ENCODE measurements at regions not wholly inside any gene's neighbourhood (a gene's known extent, or its start where the extent isn't known, plus 50 kb on each side); places are given as distances from the start of the nearest gene placed in this dataset.

DNA sequence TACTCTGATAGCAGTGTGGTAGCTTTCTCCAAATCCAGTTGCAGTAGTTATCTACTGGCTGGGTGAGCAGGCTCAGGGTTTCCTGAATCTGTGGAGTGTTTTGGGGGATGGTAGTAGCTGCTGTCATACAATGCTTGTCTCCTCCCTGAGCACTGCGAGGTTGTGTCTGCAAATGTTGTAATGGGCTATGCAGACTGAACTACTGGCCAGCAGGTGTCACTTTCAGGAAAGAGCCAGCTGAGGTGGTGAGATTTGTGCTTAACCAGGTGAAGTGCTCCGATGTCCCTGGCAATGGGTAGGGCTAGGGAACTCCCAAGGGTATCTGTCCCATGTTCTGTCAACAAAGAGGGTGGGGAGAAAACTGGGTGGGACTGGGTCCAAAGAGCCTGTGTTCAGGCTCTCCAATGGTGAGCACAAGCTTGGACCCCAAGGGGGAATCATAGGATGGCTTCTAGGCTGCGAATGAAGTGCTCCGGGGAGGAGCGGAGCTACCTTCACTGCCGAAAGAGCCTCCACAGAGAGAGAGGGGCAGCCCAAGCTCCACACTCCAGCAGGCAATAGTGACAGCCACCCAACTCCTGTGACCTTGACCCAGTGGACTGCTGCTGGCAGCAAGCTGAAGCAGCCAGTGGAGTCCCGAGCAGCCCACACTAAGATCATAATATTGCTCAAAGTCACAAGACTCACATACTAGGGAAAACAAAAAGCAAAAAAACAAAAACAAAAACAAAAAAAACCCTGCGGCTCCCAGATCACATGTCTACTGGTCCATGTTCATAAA lies 1324.0 kb upstream of the USP15 start:
- ChIA-PET CTCF (no interaction called here), POLR2A (no interaction called here)

DNA sequence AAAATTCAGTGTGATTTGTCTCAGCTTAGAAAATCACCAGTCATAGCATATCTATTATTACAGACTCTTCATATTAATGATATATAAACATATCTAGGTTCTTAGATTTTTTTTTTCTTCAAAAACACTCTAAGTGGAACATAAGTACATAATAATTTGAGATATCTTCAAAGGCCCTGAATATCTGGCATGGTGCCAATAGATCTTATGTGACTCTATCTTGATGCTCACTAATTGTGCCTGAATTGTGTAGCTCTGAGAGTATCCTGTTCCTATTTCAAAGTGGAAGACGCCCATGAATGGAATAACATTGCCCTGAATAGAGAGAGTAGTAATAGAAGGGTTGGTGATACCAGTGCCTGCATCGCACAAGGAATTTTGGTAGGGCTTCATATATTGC lies 1312.7 kb upstream of the USP15 start:
- ChIA-PET CTCF (no interaction called here), POLR2A (no interaction called here)

DNA sequence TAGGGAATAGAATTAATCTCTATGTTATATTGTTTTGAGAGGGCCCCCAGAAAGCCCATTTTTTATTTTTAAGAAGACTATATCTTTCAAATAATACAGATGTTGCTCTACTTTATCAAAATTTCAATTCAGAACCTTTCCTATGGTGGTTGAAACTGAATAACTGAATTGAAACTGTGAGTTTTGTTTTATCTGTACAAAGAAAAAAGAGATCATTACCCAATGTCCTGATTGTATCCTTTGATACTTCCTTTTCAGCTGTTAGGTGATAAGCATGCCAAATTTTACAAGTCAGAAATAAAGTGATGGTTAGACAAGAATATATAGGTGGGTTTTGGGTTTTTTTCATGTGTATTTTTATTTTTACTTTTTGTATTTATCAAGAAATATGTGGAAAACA lies 1293.1 kb upstream of the USP15 start:
- CTCF ChIA-PET: no interaction called here

GRCh38 chr12:60977966-60978365 lies 1282.2 kb upstream of the USP15 start:
- POLR2A ChIA-PET: no interaction called here
- CTCF ChIA-PET: interaction anchor here (0.6 kb wide), 1 partner anchor 10 kb away, joined by 5 read pairs; no protein-coding TSS in a partner anchor

More for the DNA sequence above, 1293.1 kb upstream of the USP15 start:
- POLR2A ChIA-PET: no interaction called here

GRCh38 chr12:60980558-60980957 lies 1279.6 kb upstream of the USP15 start:
- CTCF ChIA-PET: no interaction called here
- POLR2A ChIA-PET: no interaction called here

GRCh38 chr12:60981473-60981872 lies 1278.7 kb upstream of the USP15 start:
- ChIA-PET CTCF (no interaction called here), POLR2A (no interaction called here)

GRCh38 chr12:60992087-60992486 lies 1268.1 kb upstream of the USP15 start:
- CTCF ChIA-PET: no interaction called here
- POLR2A ChIA-PET: no interaction called here

GRCh38 chr12:60995256-60995825 lies 1264.9 kb upstream of the USP15 start:
- CTCF ChIA-PET: no interaction called here
- POLR2A ChIA-PET: no interaction called here

GRCh38 chr12:60997869-60998378 lies 1262.3 kb upstream of the USP15 start:
- POLR2A ChIA-PET: no interaction called here
- CTCF ChIA-PET: no interaction called here

- ChIA-PET POLR2A (no interaction called here), CTCF (no interaction called here)
Measured at GRCh38 chr12:61009192-61009591, 1251.0 kb upstream of the USP15 start.

GRCh38 chr12:61011767-61012423 lies 1248.3 kb upstream of the USP15 start:
- CTCF ChIA-PET: no interaction called here
- POLR2A ChIA-PET: no interaction called here

GRCh38 chr12:61018571-61018970 lies 1241.6 kb upstream of the USP15 start:
- POLR2A ChIA-PET: no interaction called here

GRCh38 chr12:61023231-61023630 lies 1237.0 kb upstream of the USP15 start:
- CTCF ChIA-PET: no interaction called here
- POLR2A ChIA-PET: no interaction called here

More at GRCh38 chr12:61018571-61018970, 1241.6 kb upstream of the USP15 start:
- CTCF ChIA-PET: no interaction called here

DNA sequence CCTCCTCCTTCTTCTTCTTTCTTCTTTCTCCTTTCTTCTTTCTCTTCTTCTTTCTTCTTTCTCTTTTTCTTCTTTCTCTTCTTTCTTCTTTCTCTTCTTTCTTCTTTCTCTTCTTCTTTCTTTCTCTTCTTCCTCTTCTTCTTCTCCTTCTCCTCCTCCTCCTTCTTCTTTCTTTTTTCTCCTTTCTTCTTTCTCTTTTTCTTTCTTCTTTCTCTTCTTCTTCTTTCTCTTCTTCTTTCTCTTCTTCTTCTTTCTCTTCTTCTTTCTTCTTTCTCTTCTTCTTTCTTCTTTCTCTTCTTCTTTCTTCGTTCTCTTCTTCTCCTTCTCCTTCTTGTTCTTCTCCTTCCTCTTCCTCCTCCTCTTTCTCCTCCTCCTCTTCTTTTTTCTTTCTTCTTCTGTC lies 1230.7 kb upstream of the USP15 start:
- POLR2A ChIA-PET: no interaction called here
- CTCF ChIA-PET: no interaction called here

GRCh38 chr12:61037792-61038191 lies 1222.4 kb upstream of the USP15 start:
- ChIA-PET CTCF (no interaction called here), POLR2A (no interaction called here)

DNA sequence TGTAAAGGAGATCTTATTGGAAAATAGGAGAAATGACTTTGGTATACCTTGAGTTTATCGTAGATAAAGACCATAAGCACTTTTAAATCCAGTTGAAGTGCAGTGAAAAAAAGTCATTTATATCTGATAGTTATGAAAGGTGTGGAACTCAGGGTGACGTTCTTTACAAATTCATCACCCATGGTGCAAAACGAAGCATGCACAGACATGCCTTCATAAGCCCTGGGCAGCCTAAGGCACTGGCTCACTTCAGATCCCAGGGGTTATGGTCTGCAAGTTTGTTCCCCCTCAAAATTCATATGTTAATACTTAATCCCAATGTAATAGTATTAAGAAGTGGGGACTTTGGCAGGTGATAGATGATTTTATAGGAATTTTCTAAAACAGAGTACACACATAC lies 1216.4 kb upstream of the USP15 start:
- ChIA-PET POLR2A (no interaction called here), CTCF (no interaction called here)

GRCh38 chr12:61044766-61045165 lies 1215.4 kb upstream of the USP15 start:
- POLR2A ChIA-PET: no interaction called here
- CTCF ChIA-PET: no interaction called here

GRCh38 chr12:61070640-61071414 lies 1189.4 kb upstream of the USP15 start:
- ChIA-PET POLR2A (no interaction called here), CTCF (no interaction called here)

GRCh38 chr12:61072717-61073116 lies 1187.5 kb upstream of the USP15 start:
- ChIA-PET POLR2A (no interaction called here), CTCF (no interaction called here)

GRCh38 chr12:61095111-61095510 lies 1165.1 kb upstream of the USP15 start:
- ChIA-PET POLR2A (no interaction called here), CTCF (no interaction called here)

Data from activated CD8-positive, alpha-beta memory T cell treated with anti-CD3 and anti-CD28 coated beads for 36 hours (primary cell).